ENCODE measurements at regions not wholly inside any gene's neighbourhood (a gene's known extent, or its start where the extent isn't known, plus 50 kb on each side); places are given as distances from the start of the nearest gene placed in this dataset.

GRCh38 chr1:90650401-90650800 lies 66.7 kb downstream of the BARHL2 start:
- no peak for DNase-seq (ENCODE audit: low spot score)

GRCh38 chr1:90640325-90640724 lies 76.8 kb downstream of the BARHL2 start:
- DNase-seq (ENCODE audit: low spot score), result no peak

GRCh38 chr1:90622666-90623065 lies 94.4 kb downstream of the BARHL2 start:
- no peak for DNase-seq (ENCODE audit: low spot score)

- DNase-seq (ENCODE audit: low spot score), result no peak
Measured at GRCh38 chr1:90621986-90622385, 95.1 kb downstream of the BARHL2 start.

GRCh38 chr1:90616395-90616794 lies 100.7 kb downstream of the BARHL2 start:
- DNase-seq (ENCODE audit: low spot score), result no peak

GRCh38 chr1:90614872-90615271 lies 102.2 kb downstream of the BARHL2 start:
- DNase-seq (ENCODE audit: low spot score), result no peak

- no peak for DNase-seq (ENCODE audit: low spot score)
Measured at GRCh38 chr1:90613371-90613770, 103.7 kb downstream of the BARHL2 start.

- DNase-seq (ENCODE audit: low spot score), result no peak
Measured at GRCh38 chr1:90612033-90612432, 105.1 kb downstream of the BARHL2 start.

- DNase-seq (ENCODE audit: low spot score), result no peak
Measured at GRCh38 chr1:90607736-90608135, 109.4 kb downstream of the BARHL2 start.

- DNase-seq (ENCODE audit: low spot score), result no peak
Measured at GRCh38 chr1:90605070-90605469, 112.0 kb downstream of the BARHL2 start.

- DNase-seq (ENCODE audit: low spot score), result no peak
Measured at GRCh38 chr1:90593312-90593711, 123.8 kb downstream of the BARHL2 start.

GRCh38 chr1:90591970-90592356 lies 125.1 kb downstream of the BARHL2 start:
- DNase-seq (ENCODE audit: low spot score), result no peak

- no peak for DNase-seq (ENCODE audit: low spot score)
Measured at GRCh38 chr1:90591355-90591969, 125.6 kb downstream of the BARHL2 start.

- DNase-seq (ENCODE audit: low spot score), result no peak
Measured at GRCh38 chr1:90580176-90580575, 136.9 kb downstream of the BARHL2 start.

- no peak for DNase-seq (ENCODE audit: low spot score)
Measured at GRCh38 chr1:90579212-90579802, 137.8 kb downstream of the BARHL2 start.

GRCh38 chr1:90574692-90575370 lies 142.3 kb downstream of the BARHL2 start:
- no peak for DNase-seq (ENCODE audit: low spot score)

GRCh38 chr1:90573736-90574135 lies 143.4 kb downstream of the BARHL2 start:
- no peak for DNase-seq (ENCODE audit: low spot score)

- DNase-seq (ENCODE audit: low spot score), result no peak
Measured at GRCh38 chr1:90572446-90572845, 144.7 kb downstream of the BARHL2 start.

GRCh38 chr1:90568436-90568835 lies 148.7 kb downstream of the BARHL2 start:
- no peak for DNase-seq (ENCODE audit: low spot score)

GRCh38 chr1:90564164-90564563 lies 152.9 kb downstream of the BARHL2 start:
- no peak for DNase-seq (ENCODE audit: low spot score)

- DNase-seq (ENCODE audit: low spot score), result no peak
Measured at GRCh38 chr1:90562892-90563291, 154.2 kb downstream of the BARHL2 start.

GRCh38 chr1:90561911-90562310 lies 155.2 kb downstream of the BARHL2 start:
- no peak for DNase-seq (ENCODE audit: low spot score)

GRCh38 chr1:90561103-90561783 lies 155.9 kb downstream of the BARHL2 start:
- no peak for DNase-seq (ENCODE audit: low spot score)

Measured in putamen (tissue), 1 donor.